ENCODE measurements at regions not wholly inside any gene's neighbourhood (a gene's known extent, or its start where the extent isn't known, plus 50 kb on each side); places are given as distances from the start of the nearest gene placed in this dataset.

DNA sequence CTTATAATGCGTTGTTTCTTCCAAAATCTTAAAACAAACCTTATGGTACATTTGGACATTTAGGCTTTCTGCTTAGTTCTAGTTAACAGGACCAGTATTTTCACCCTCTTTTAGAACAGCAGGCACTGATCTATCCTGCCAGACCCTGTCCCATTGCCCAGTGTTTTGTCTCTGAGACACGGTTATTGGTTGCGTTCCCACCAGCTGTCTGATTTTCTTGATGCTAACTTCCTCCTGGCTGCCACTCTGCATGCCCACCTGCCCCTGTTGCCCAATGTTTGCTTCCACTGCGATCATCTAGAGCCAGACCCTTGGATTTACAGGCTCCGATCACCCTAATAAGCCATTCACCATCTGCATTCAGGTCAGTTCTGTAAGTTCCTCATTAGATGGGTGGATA, 506.0 kb upstream of the CDH6 start:
- no peak for DNase-seq (ENCODE audit: low read depth)
- no peak overlapping the region for H3K4me3 ChIP-seq (ENCODE audit: low read depth, low read length)
- TF ChIP-seq POLR2A (IDR thresholded peaks at IDR 0.05; ENCODE audit: extremely low read depth, insufficient read length) (no peak), MYC (IDR thresholded peaks at IDR 0.05; ENCODE audit: low read depth, low read length) (no peak)
- TF ChIP-seq, protein P1, sequence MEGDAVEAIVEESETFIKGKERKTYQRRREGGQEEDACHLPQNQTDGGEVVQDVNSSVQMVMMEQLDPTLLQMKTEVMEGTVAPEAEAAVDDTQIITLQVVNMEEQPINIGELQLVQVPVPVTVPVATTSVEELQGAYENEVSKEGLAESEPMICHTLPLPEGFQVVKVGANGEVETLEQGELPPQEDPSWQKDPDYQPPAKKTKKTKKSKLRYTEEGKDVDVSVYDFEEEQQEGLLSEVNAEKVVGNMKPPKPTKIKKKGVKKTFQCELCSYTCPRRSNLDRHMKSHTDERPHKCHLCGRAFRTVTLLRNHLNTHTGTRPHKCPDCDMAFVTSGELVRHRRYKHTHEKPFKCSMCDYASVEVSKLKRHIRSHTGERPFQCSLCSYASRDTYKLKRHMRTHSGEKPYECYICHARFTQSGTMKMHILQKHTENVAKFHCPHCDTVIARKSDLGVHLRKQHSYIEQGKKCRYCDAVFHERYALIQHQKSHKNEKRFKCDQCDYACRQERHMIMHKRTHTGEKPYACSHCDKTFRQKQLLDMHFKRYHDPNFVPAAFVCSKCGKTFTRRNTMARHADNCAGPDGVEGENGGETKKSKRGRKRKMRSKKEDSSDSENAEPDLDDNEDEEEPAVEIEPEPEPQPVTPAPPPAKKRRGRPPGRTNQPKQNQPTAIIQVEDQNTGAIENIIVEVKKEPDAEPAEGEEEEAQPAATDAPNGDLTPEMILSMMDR (IDR thresholded peaks at IDR 0.05; ENCODE audit: low read depth, low read length) = no peak
- TF ChIP-seq, protein P2, sequence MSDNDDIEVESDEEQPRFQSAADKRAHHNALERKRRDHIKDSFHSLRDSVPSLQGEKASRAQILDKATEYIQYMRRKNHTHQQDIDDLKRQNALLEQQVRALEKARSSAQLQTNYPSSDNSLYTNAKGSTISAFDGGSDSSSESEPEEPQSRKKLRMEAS (IDR thresholded peaks at IDR 0.05; ENCODE audit: low read depth, low read length) = no peak

DNA sequence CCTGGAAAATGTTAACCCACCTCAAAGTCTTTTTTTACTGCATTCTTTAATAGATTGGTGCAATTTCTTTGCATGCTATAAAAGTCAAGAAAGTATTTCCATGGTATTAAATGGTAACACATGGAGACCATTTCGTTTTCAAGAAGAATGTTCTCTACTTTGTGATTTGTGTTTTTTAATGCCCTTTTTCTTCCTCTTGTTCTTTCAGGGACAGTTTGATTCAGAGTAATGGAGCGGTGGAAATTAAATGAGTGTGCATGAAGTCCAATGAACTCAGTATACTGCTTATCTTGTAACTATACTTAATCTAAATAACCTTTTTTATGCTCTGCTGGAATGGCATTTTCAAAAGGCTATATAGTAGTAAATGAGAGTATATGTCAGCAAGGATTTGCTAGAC, 507.0 kb upstream of the CDH6 start:
- TF ChIP-seq, protein P2 (IDR thresholded peaks at IDR 0.05; ENCODE audit: low read depth, low read length) = no peak
- no peak for TF ChIP-seq MYC (IDR thresholded peaks at IDR 0.05; ENCODE audit: low read depth, low read length)
- TF ChIP-seq, protein P1 (IDR thresholded peaks at IDR 0.05; ENCODE audit: low read depth, low read length) = no peak
- no peak for TF ChIP-seq POLR2A (IDR thresholded peaks at IDR 0.05; ENCODE audit: extremely low read depth, insufficient read length)
- no peak for DNase-seq (ENCODE audit: low read depth)
- no peak overlapping the region for H3K4me3 ChIP-seq (ENCODE audit: low read depth, low read length)

DNA sequence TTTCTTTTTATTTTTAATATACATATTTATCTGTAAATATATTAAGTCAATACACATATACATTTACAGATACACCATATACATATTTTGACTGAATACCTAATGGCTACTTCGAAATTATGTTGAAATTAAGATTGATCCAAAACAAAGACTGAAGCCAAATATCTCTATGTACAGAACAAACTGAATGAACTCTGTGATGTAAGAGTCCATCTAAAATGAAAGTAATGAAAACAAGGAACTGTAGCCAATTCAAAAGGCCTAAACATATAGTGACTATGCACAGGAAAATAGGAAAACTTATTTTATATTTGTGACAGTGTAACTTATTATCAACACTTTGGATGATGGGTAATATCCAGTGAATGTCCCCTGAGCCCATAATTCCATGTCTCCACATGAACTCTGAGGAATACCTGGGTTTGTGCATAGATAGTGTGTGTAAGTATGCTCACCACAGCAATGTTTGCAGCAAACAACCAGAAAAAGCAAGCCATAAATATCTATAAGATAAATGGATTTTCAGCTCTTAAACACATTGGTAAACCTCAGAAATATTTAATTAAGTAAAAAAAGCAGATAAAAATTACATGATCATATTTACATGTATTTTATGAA, 517.2 kb upstream of the CDH6 start:
- TF ChIP-seq, protein P2 (IDR thresholded peaks at IDR 0.05; ENCODE audit: low read depth, low read length) = no peak
- no peak for TF ChIP-seq POLR2A (IDR thresholded peaks at IDR 0.05; ENCODE audit: extremely low read depth, insufficient read length)
- no peak for TF ChIP-seq MYC (IDR thresholded peaks at IDR 0.05; ENCODE audit: low read depth, low read length)
- TF ChIP-seq, protein P1 (IDR thresholded peaks at IDR 0.05; ENCODE audit: low read depth, low read length) = no peak
- H3K4me3 ChIP-seq (ENCODE audit: low read depth, low read length) = no peak overlapping the region
- no peak for DNase-seq (ENCODE audit: low read depth)

DNA sequence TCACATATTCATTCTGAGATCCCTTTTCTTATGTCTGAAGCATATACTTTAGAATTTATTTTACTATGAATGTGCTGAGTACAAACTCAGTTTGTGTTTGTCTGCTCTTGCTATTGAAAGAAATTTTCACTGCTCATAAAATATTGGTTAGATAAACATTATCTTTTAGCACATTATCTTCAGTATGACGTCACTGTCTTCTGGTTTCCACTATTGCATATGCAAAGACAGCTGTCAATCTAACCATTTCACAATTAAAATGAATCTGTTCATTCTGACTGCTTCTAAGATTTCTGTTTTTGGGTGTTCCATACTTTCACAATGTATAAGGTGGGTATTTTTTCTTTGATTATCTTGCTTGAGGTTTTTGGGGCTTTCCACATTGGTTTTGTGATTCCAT, 526.2 kb upstream of the CDH6 start:
- no peak for DNase-seq (ENCODE audit: low read depth)
- TF ChIP-seq, protein P2 (IDR thresholded peaks at IDR 0.05; ENCODE audit: low read depth, low read length) = no peak
- TF ChIP-seq POLR2A (IDR thresholded peaks at IDR 0.05; ENCODE audit: extremely low read depth, insufficient read length) = no peak
- TF ChIP-seq, protein P1 (IDR thresholded peaks at IDR 0.05; ENCODE audit: low read depth, low read length) = no peak
- TF ChIP-seq MYC (IDR thresholded peaks at IDR 0.05; ENCODE audit: low read depth, low read length) = no peak
- no peak overlapping the region for H3K4me3 ChIP-seq (ENCODE audit: low read depth, low read length)

DNA sequence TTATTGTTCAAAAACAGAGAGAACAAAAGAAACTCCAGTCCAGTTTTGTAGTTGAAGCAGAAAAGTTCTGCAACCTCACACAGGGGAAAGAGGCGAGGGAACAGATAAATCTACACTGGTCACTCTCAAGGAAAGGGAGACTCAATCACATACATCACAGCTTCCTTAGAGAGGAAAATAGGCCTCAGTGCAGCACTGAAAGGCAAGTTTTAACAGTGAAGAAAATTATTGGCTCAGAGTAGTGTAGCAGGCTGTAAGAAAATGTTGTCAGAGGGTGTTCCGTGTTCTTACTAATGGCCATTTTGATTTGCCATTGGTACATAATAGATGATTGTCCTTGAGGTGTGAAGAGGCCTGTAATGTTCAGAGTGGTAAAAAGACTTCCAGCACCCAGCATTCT, 530.0 kb upstream of the CDH6 start:
- no peak for DNase-seq (ENCODE audit: low read depth)
- no peak overlapping the region for H3K4me3 ChIP-seq (ENCODE audit: low read depth, low read length)
- TF ChIP-seq MYC (IDR thresholded peaks at IDR 0.05; ENCODE audit: low read depth, low read length) (no peak), POLR2A (IDR thresholded peaks at IDR 0.05; ENCODE audit: extremely low read depth, insufficient read length) (no peak)
- TF ChIP-seq, protein P1 (IDR thresholded peaks at IDR 0.05; ENCODE audit: low read depth, low read length) = no peak
- TF ChIP-seq, protein P2 (IDR thresholded peaks at IDR 0.05; ENCODE audit: low read depth, low read length) = no peak
